SK-N-MC (cell line): ENCODE measurements at regions not wholly inside any gene's neighbourhood (a gene's known extent, or its start where the extent isn't known, plus 50 kb on each side); places are given as distances from the start of the nearest gene placed in this dataset.
A peak's percentile ranks its signal among the peaks of the same experiment; 100 is the strongest.

Source experiments
- DNase-seq: peaks from one replicate; pipeline ENCODE4 v3.0.0-alpha.2; 2011; ENCODE audit warnings: low read depth, low spot score
- H3K27ac ChIP-seq: fragments of 200-600 bp; sonication (generic); 2 replicates; pipeline ENCODE4 v1.5.1; 2016; ENCODE audit warnings: mixed run types
- H3K36me3 ChIP-seq: fragments of 200-600 bp; sonication (generic); 2 replicates; pipeline ENCODE4 v1.6.1; 2017; ENCODE audit warnings: antibody characterized with exemption, low read length, mixed read lengths; ENCODE audit not compliant: insufficient read depth
- H3K4me3 ChIP-seq: fragments of 200-600 bp; sonication (generic); 2 replicates; pipeline ENCODE4 v1.5.1; 2016
- H3K9ac ChIP-seq: fragments of 200-600 bp; sonication (generic); 2 replicates; pipeline ENCODE4 v1.8.0; 2017; ENCODE audit warnings: mixed run types, mixed read lengths; ENCODE audit not compliant: insufficient read length
- H3K9me3 ChIP-seq: fragments of 200-600 bp; sonication (generic); 2 replicates; pipeline ENCODE4 v1.6.1; 2017; ENCODE audit warnings: low read depth, mild to moderate bottlenecking, antibody characterized with exemption, low read length, moderate library complexity, mixed read lengths
- EZH2 ChIP-seq: fragments of 200-600 bp; sonication (generic); IDR thresholded peaks from one replicate; pipeline ENCODE4 v1.6.1; 2017; ENCODE audit warnings: antibody characterized with exemption
- FOXP2 ChIP-seq: optimal IDR thresholded peaks from 2 replicates; pipeline ENCODE3; 2011; ENCODE audit warnings: mild to moderate bottlenecking, moderate library complexity; ENCODE audit not compliant: insufficient read depth; ENCODE audit errors: extremely low read length, control extremely low read depth
- POLR2AphosphoS5 ChIP-seq: IDR thresholded peaks from 2 replicates; pipeline ENCODE4 v1.6.1; 2012; ENCODE audit warnings: mild to moderate bottlenecking, low read depth, low read length, borderline replicate concordance

GRCh38 chr1:219498666-219499065 lies 114.2 kb downstream of the ZC3H11B start:
- no peaks in the 10 kb centered on the region for H3K9me3 ChIP-seq
- DNase-seq, result no peak

GRCh38 chr1:219495737-219496408 lies 117.0 kb downstream of the ZC3H11B start:
- Histone ChIP-seq H3K9ac (no peak overlapping the region), H3K27ac (no peak overlapping the region), H3K9me3 (no peaks in the 10 kb centered on the region), H3K36me3 (no peaks in the 10 kb centered on the region), H3K4me3 (no peak overlapping the region)
- no peak for DNase-seq
- no peak; the same call in 1 of the 2 replicates for TF ChIP-seq POLR2AphosphoS5
- TF ChIP-seq EZH2, result no peak
- no peak for TF ChIP-seq FOXP2

More at GRCh38 chr1:219498666-219499065, 114.2 kb downstream of the ZC3H11B start:
- no peak overlapping the region for H3K27ac ChIP-seq
- H3K4me3 ChIP-seq, result no peak overlapping the region
- TF ChIP-seq FOXP2 (no peak), POLR2AphosphoS5 (no peak), EZH2 (no peak)
- no peaks in the 10 kb centered on the region for H3K36me3 ChIP-seq
- H3K9ac ChIP-seq, result no peak overlapping the region

DNA sequence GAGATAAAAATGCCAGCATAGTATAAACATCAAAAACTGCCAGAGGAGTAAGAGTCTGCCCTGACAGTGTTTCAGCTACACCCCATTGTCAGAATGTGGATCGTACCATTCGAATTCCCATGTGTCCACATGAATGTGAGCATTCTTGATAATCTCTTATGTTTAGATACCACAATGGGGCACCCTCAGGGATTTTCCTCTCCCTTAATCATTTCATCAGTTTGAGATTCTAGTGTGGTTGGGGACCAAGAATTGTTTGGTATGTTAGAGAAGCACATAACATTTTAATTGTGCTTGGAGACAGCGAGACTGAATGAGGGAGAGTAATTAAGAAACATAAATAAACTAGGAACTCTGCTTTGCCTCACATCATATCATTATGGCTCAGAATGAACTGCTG lies 120.2 kb downstream of the ZC3H11B start:
- Histone ChIP-seq H3K9ac (no peak overlapping the region), H3K4me3 (no peak overlapping the region), H3K27ac (no peak overlapping the region), H3K36me3 (no peaks in the 10 kb centered on the region), H3K9me3 (no peaks in the 10 kb centered on the region)
- DNase-seq, result no peak
- no peak for TF ChIP-seq FOXP2
- TF ChIP-seq POLR2AphosphoS5, result no peak
- TF ChIP-seq EZH2, result no peak

GRCh38 chr1:219490566-219490965 lies 122.3 kb downstream of the ZC3H11B start:
- H3K27ac ChIP-seq, result no peak overlapping the region
- no peaks in the 10 kb centered on the region for H3K9me3 ChIP-seq
- H3K36me3 ChIP-seq, result no peaks in the 10 kb centered on the region
- TF ChIP-seq POLR2AphosphoS5, result no peak
- no peak for TF ChIP-seq EZH2
- no peak for TF ChIP-seq FOXP2
- no peak overlapping the region for H3K4me3 ChIP-seq
- no peak overlapping the region for H3K9ac ChIP-seq
- DNase-seq, result no peak

GRCh38 chr1:219489636-219490035 lies 123.3 kb downstream of the ZC3H11B start:
- Histone ChIP-seq H3K4me3 (no peak overlapping the region), H3K9ac (no peak overlapping the region), H3K9me3 (no peaks in the 10 kb centered on the region), H3K27ac (no peak overlapping the region), H3K36me3 (no peaks in the 10 kb centered on the region)
- DNase-seq, result no peak
- no peak for TF ChIP-seq FOXP2
- TF ChIP-seq EZH2, result no peak
- no peak for TF ChIP-seq POLR2AphosphoS5

DNA sequence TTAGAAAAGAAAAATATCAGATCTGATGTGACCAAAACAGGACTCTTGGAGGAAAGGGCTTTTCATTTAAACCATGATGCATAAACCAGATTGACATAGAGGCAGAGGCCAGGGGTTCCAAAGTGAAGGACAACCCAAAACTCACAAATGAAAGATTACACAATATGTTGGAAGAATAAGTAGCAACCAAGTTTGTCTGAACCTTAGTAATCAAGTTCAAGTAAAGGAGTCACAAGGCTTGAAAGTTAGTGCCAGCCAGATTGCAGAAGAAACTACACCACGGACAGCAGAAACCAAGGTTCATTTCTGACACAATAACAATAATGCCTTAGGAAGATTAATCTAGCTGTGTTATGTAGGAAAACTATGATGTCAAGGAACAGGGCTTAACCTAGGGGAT lies 124.6 kb downstream of the ZC3H11B start:
- Histone ChIP-seq H3K9ac (no peak overlapping the region), H3K9me3 (no peaks in the 10 kb centered on the region), H3K36me3 (no peaks in the 10 kb centered on the region), H3K27ac (no peak overlapping the region), H3K4me3 (no peak overlapping the region)
- TF ChIP-seq EZH2 (no peak), POLR2AphosphoS5 (no peak), FOXP2 (no peak)
- DNase-seq, result no peak

DNA sequence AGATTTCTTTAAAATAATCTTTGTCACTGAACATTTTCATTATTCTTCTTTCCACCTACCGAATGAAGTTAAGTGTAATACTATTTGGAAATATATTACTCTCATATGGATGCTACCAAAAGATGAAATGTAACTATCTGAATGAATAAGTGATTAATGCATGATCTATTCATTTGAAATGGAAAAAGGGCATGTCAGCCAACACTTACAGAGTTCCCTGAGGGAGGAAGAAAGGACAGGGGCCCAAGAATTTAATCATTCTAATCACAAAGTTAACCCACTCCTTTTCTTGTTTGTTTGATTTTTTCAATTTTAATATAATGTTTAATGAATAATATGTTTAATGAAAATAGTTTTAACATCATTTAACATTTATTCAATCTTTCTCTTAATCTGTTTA lies 129.4 kb downstream of the ZC3H11B start:
- no peak overlapping the region for H3K9ac ChIP-seq
- H3K36me3 ChIP-seq, result no peaks in the 10 kb centered on the region
- no peak for DNase-seq
- no peaks in the 10 kb centered on the region for H3K9me3 ChIP-seq
- TF ChIP-seq EZH2, result no peak
- TF ChIP-seq FOXP2, result no peak
- no peak for TF ChIP-seq POLR2AphosphoS5
- no peak overlapping the region for H3K27ac ChIP-seq
- no peak overlapping the region for H3K4me3 ChIP-seq

- Histone ChIP-seq H3K4me3 (no peak overlapping the region), H3K9ac (no peak overlapping the region), H3K27ac (no peak overlapping the region), H3K9me3 (no peaks in the 10 kb centered on the region), H3K36me3 (no peaks in the 10 kb centered on the region)
- DNase-seq, result no peak
- no peak for TF ChIP-seq POLR2AphosphoS5
- TF ChIP-seq FOXP2, result no peak
- TF ChIP-seq EZH2, result no peak
Measured at GRCh38 chr1:219480011-219480410, 132.9 kb downstream of the ZC3H11B start.

GRCh38 chr1:219478811-219479210 lies 134.1 kb downstream of the ZC3H11B start:
- peak overlapping the region; percentile 62 for H3K4me3 ChIP-seq
- H3K36me3 ChIP-seq, result no peaks in the 10 kb centered on the region
- TF ChIP-seq EZH2, result no peak
- TF ChIP-seq FOXP2, result no peak
- TF ChIP-seq POLR2AphosphoS5, result no peak
- DNase-seq, result no peak
- no peaks in the 10 kb centered on the region for H3K9me3 ChIP-seq
- no peak overlapping the region for H3K9ac ChIP-seq
- peak overlapping the region; percentile 70; the same call in 1 of the 2 replicates for H3K27ac ChIP-seq
